ENCODE measurements at regions not wholly inside any gene's neighbourhood (a gene's known extent, or its start where the extent isn't known, plus 50 kb on each side); places are given as distances from the start of the nearest gene placed in this dataset.

DNA sequence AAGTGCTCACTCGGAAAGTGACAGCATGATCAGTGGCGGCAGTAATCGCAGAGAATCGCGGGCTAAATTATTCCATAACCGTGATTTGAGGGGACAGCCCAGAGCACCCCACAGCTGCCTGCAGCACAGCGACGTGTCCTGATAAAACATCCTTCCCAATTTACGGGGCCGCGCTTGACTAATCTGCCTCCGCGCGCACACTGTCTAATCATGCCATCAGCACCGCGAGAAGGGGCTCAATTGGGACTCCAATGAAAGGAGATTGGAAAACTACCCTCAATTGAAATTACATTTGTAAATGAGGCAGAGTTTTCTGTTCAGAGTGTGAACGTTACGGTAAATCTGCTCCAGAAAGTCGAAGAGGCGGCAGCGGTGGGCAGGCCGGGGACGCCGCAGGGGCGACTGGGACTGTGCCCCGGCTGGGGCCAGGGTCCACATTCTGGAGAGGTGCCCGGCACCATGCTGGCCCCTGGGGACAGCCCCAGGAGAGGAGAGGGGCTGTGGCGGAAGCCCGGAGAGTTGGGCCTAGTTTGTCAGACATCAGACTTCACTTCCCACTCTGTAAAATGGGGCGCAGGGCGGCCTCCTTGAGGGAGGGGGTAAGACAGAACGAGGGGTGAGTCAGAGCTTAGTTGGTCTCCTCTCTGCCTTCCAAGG is 107.7 kb downstream of the FAM53A start:
- CTCF ChIA-PET: no interaction called here
- Histone ChIP-seq H2AFZ (ENCODE audit: insufficient read depth, low read depth, low read length, poor library complexity, severe bottlenecking) (no peak overlapping the region), H3K79me2 (ENCODE audit: control insufficient read depth, insufficient read depth, low read length) (no peaks in the 10 kb centered on the region), H4K20me1 (ENCODE audit: control insufficient read depth, insufficient read depth, low read length, poor library complexity, severe bottlenecking) (peaks cover 46% of the 10 kb centered on the region), H3K27me3 (replicated peaks in 1 of 4; ENCODE audit: control extremely low read depth in 1 of 4, control insufficient read depth in 3 of 4, insufficient read depth in 4 of 4, low read length in 3 of 4) (no peaks in the 10 kb centered on the region), H3K9me3 (ENCODE audit: control extremely low read depth in 1 of 3, control insufficient read depth in 2 of 3, insufficient read depth in 1 of 3, low read length in 2 of 3) (peaks cover 0 to 17% (median 0%) of the 10 kb centered on the region in 3 donors), H3K4me2 (replicated peaks; ENCODE audit: low read depth, low read length, poor library complexity, severe bottlenecking) (no peak overlapping the region), H3K27ac (ENCODE audit: low read length in 2 of 2) (no peak overlapping the region), H3K4me1 (ENCODE audit: control insufficient read depth in 2 of 2, insufficient read depth in 2 of 2, low read length in 2 of 2) (peaks cover 0 to 4% of the 10 kb centered on the region in 2 donors), H3K36me3 (replicated peaks in 1 of 2; ENCODE audit: control extremely low read depth in 1 of 2, control insufficient read depth in 1 of 2, extremely low read depth in 1 of 2, insufficient read depth in 2 of 2, low read length in 1 of 2) (no peaks in the 10 kb centered on the region), H3K9ac (ENCODE audit: low read length) (no peak overlapping the region), H3K4me3 (ENCODE audit: control extremely low read depth in 1 of 5, extremely low read depth in 1 of 5, insufficient read depth in 1 of 5, low read depth in 2 of 5, low read length in 4 of 5) (no peak overlapping the region)
- DNase-seq: no peak
- no peak overlapping the region for H3K4me3 Mint-ChIP-seq
- H3K4me1 Mint-ChIP-seq: peaks cover 4% of the 10 kb centered on the region
- no peaks in the 10 kb centered on the region for H3K27me3 Mint-ChIP-seq
- no peaks in the 10 kb centered on the region for H3K9me3 Mint-ChIP-seq (ENCODE audit: insufficient read depth)
- intact Hi-C loops (cut with micrococcal nuclease): no loop called here
- H3K27ac Mint-ChIP-seq: no peak overlapping the region
- POLR2A ChIA-PET: no interaction called here
- TF ChIP-seq EZH2 (IDR thresholded peaks at IDR 0.05; ENCODE audit: borderline replicate concordance, insufficient read depth, low read depth, low read length, poor library complexity, severe bottlenecking) (no peak), CTCF (IDR thresholded peaks at IDR 0.05) (no peak)
- no peak for ATAC-seq (ENCODE audit: low read depth)
- WGBS (ENCODE audit: insufficient coverage): 98% methylated on average over 16 of the region's 32 CpGs

- H3K9me3 Mint-ChIP-seq (ENCODE audit: insufficient read depth): no peaks in the 10 kb centered on the region
- Histone ChIP-seq H3K4me3 (ENCODE audit: control extremely low read depth in 1 of 5, extremely low read depth in 1 of 5, insufficient read depth in 1 of 5, low read depth in 2 of 5, low read length in 4 of 5) (no peak overlapping the region), H3K9me3 (ENCODE audit: control extremely low read depth in 1 of 3, control insufficient read depth in 2 of 3, insufficient read depth in 1 of 3, low read length in 2 of 3) (peaks cover 0 to 12% (median 0%) of the 10 kb centered on the region in 3 donors), H3K4me2 (replicated peaks; ENCODE audit: low read depth, low read length, poor library complexity, severe bottlenecking) (no peak overlapping the region), H4K20me1 (ENCODE audit: control insufficient read depth, insufficient read depth, low read length, poor library complexity, severe bottlenecking) (peaks cover 46% of the 10 kb centered on the region), H3K36me3 (replicated peaks in 1 of 2; ENCODE audit: control extremely low read depth in 1 of 2, control insufficient read depth in 1 of 2, extremely low read depth in 1 of 2, insufficient read depth in 2 of 2, low read length in 1 of 2) (no peaks in the 10 kb centered on the region), H3K79me2 (ENCODE audit: control insufficient read depth, insufficient read depth, low read length) (no peaks in the 10 kb centered on the region), H3K4me1 (ENCODE audit: control insufficient read depth in 2 of 2, insufficient read depth in 2 of 2, low read length in 2 of 2) (peaks cover 0 to 4% of the 10 kb centered on the region in 2 donors), H3K9ac (ENCODE audit: low read length) (no peak overlapping the region), H3K27ac (ENCODE audit: low read length in 2 of 2) (no peak overlapping the region), H3K27me3 (replicated peaks in 1 of 4; ENCODE audit: control extremely low read depth in 1 of 4, control insufficient read depth in 3 of 4, insufficient read depth in 4 of 4, low read length in 3 of 4) (no peaks in the 10 kb centered on the region), H2AFZ (ENCODE audit: insufficient read depth, low read depth, low read length, poor library complexity, severe bottlenecking) (no peak overlapping the region)
- 94% methylated on average over 19 of the region's 20 CpGs for WGBS (ENCODE audit: insufficient coverage)
- no peak overlapping the region for H3K4me3 Mint-ChIP-seq
- DNase-seq (no peak), ATAC-seq (ENCODE audit: low read depth) (no peak)
- H3K27me3 Mint-ChIP-seq: no peaks in the 10 kb centered on the region
- intact Hi-C loops (cut with micrococcal nuclease): no loop called here
- ChIA-PET POLR2A (no interaction called here), CTCF (no interaction called here)
- H3K27ac Mint-ChIP-seq: no peak overlapping the region
- TF ChIP-seq CTCF (IDR thresholded peaks at IDR 0.05) (no peak), EZH2 (IDR thresholded peaks at IDR 0.05; ENCODE audit: borderline replicate concordance, insufficient read depth, low read depth, low read length, poor library complexity, severe bottlenecking) (no peak)
- H3K4me1 Mint-ChIP-seq: no peaks in the 10 kb centered on the region
These were observed 108.5 kb downstream of the FAM53A start for GRCh38 chr4:1575418-1576303.
